Brain microvascular endothelial cell (primary cell): ENCODE measurements at regions not wholly inside any gene's neighbourhood (a gene's known extent, or its start where the extent isn't known, plus 50 kb on each side); places are given as distances from the start of the nearest gene placed in this dataset.

Source experiments
- DNase-seq: peaks from one replicate; pipeline ENCODE4 v3.0.0-alpha.2; 2020
- H3K27ac ChIP-seq: fragments of 250-450 bp; sonication (Bioruptor Pico); 2 replicates; pipeline ENCODE4 v1.5.1; 2020; ENCODE audit warnings: mild to moderate bottlenecking, moderate library complexity
- H3K27me3 ChIP-seq: fragments of 250-450 bp; sonication (Bioruptor Pico); replicated peaks from 2 replicates; pipeline ENCODE4 v1.5.1; 2020; ENCODE audit warnings: mild to moderate bottlenecking
- H3K36me3 ChIP-seq: fragments of 250-450 bp; sonication (Bioruptor Pico); replicated peaks from 2 replicates; pipeline ENCODE4 v1.5.1; 2020; ENCODE audit warnings: mild to moderate bottlenecking
- H3K4me3 ChIP-seq: 2 replicates; pipeline ENCODE4 v1.5.1; 2011; ENCODE audit warnings: low read depth, mild to moderate bottlenecking, control low read depth, low read length, moderate library complexity
- in situ Hi-C: cut with HindIII; loops from 2 replicates; pipeline ENCODE4 v1.10.0; 2017; ENCODE audit warnings: low sequenced_read_pairs, low pct_ligation_motif_present
- TF ChIP-seq, protein P1 (sequence below): IDR thresholded peaks from 2 replicates; pipeline ENCODE4 v1.5.1; 2011; ENCODE audit warnings: low read depth, mild to moderate bottlenecking, moderate library complexity, low read length, control low read depth, inconsistent platforms; ENCODE audit errors: missing control alignments

DNA sequence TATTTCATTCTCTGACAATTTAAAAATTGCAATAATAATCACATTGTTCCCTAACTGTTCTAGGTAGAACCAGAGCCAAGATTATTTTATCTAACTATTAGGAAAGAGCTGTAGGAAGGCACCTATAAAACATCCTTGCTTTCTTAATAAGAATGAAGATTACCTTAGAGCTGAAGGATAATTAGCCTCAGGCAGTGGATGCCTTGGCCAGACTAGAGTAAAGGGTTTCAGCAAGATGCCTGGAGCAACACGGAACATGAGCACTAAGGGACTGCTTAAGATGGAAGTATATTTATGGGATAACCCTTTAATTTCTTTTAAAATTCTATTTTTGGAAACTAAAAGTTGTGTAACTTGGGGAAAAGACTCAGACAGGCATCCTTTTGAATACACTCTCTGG lies 456.6 kb upstream of the RBMS3 start:
- in situ Hi-C loops = no loop called here
- no peaks in the 10 kb centered on the region for H3K27me3 ChIP-seq
- H3K36me3 ChIP-seq = no peaks in the 10 kb centered on the region
- TF ChIP-seq, protein P1, sequence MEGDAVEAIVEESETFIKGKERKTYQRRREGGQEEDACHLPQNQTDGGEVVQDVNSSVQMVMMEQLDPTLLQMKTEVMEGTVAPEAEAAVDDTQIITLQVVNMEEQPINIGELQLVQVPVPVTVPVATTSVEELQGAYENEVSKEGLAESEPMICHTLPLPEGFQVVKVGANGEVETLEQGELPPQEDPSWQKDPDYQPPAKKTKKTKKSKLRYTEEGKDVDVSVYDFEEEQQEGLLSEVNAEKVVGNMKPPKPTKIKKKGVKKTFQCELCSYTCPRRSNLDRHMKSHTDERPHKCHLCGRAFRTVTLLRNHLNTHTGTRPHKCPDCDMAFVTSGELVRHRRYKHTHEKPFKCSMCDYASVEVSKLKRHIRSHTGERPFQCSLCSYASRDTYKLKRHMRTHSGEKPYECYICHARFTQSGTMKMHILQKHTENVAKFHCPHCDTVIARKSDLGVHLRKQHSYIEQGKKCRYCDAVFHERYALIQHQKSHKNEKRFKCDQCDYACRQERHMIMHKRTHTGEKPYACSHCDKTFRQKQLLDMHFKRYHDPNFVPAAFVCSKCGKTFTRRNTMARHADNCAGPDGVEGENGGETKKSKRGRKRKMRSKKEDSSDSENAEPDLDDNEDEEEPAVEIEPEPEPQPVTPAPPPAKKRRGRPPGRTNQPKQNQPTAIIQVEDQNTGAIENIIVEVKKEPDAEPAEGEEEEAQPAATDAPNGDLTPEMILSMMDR = no peak
- no peak overlapping the region for H3K4me3 ChIP-seq
- no peak overlapping the region for H3K27ac ChIP-seq
- DNase-seq = no peak

DNA sequence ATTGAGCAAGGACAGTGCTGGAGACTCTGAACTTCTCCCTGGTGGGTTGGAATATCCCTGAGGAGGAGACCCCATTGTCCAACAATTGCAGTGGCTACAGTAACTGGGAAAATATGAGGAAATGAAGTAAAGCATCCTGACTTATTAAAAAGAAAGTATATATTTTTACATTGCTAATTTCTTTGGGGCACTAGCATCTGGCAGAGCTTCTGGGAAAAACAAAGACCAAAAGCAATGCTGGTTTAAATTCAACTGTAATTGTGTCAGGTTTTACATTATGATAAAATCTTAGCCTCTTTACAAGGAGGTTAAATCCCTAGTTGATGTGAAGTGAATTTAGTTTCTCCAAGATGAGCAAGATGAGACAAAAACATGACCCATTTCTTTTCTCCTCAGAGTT lies 454.0 kb upstream of the RBMS3 start:
- Histone ChIP-seq H3K36me3 (no peaks in the 10 kb centered on the region), H3K4me3 (no peak overlapping the region), H3K27ac (no peak overlapping the region), H3K27me3 (no peaks in the 10 kb centered on the region)
- no peak for DNase-seq
- in situ Hi-C loops = no loop called here
- TF ChIP-seq, protein P1 = no peak

DNA sequence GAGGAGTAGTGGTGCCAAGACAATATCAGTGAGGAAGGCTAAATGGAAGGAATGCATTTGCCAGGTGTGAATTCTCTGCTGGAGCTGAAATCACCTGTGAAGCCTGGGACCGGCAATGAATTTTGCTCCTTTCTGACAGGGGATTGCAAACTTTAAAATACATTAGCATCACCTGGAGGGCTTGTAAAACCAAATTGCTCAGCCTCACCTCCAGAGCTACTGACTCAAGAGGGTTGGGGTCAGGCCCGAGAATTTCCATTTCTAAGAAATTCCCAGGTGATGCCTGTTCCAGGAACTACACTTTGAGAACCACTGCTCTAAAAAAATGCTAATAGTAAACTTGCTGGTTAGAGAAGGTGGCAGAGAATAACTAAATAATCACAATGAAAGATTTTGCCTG lies 445.6 kb upstream of the RBMS3 start:
- in situ Hi-C loops = no loop called here
- TF ChIP-seq, protein P1 = no peak

DNA sequence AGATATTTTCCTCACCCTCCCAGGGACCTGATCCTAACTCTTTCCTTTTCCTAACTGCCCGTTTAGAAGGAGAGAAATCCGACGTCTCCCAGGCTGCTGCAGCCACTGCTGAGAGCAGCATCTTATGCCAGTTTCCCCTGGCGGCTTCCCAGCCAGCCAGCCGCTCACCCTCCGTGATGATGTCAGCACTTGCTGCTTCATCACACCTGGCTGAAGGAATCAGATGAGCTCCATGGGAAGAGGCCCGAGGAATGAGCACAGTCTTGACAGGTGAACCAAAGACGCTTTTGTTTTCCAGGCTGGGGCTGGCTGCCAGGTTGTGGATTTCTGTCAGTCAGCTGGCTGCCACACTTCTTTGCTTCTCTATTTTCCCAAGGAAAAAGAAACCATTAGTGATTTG lies 445.1 kb upstream of the RBMS3 start:
- H3K27me3 ChIP-seq = no peaks in the 10 kb centered on the region
- TF ChIP-seq, protein P1 = no peak
- in situ Hi-C loops = no loop called here
- no peak overlapping the region for H3K4me3 ChIP-seq
- no peaks in the 10 kb centered on the region for H3K36me3 ChIP-seq
- DNase-seq = no peak
- no peak overlapping the region for H3K27ac ChIP-seq

More for the DNA sequence above, 445.6 kb upstream of the RBMS3 start:
- no peak for DNase-seq
- Histone ChIP-seq H3K36me3 (no peaks in the 10 kb centered on the region), H3K27me3 (no peaks in the 10 kb centered on the region), H3K27ac (no peak overlapping the region), H3K4me3 (no peak overlapping the region)

DNA sequence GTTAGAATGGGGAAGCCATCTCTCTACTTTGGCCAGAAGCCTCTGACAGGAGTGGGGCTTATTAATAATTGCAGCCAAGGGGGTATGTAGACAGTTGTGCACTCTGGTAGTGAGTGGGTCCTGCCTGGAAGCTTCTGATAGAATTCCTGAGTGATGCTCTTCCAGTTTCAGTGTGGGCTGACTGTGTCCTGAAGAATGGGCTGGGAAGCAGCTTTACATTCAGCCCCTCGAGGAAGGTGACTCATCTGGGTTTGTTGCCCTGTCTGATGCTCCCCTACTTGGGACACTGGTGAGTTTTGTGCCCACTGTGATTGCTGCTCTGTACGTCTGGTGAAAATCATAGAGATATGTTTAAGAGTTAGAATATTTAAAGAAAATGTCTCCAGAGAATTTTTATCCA lies 444.7 kb upstream of the RBMS3 start:
- TF ChIP-seq, protein P1 = no peak
- no peak for DNase-seq
- no peak overlapping the region for H3K4me3 ChIP-seq

DNA sequence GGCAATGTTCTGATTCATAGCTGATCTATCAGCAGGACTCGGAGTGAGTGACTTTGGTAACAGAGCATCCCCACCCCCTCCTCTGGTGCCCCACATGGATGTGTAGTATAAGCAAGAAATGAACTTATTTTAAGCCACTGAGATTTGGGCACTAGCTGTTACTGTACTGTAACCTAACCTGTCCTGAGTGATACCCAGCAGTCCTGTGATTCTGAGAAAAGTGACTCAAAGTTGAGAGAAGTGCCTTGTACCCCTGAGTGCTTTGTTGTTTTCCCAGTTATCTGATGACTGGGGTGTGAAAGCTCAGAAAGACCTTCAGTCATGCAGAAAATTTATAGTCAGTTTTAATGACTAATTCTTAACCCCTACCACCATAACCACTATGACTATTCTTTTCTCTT lies 439.9 kb upstream of the RBMS3 start:
- in situ Hi-C loops = no loop called here
- no peak for DNase-seq

More for the DNA sequence above, 444.7 kb upstream of the RBMS3 start:
- Histone ChIP-seq H3K36me3 (no peaks in the 10 kb centered on the region), H3K27ac (no peak overlapping the region), H3K27me3 (no peaks in the 10 kb centered on the region)
- in situ Hi-C loops = no loop called here

More for the DNA sequence above, 439.9 kb upstream of the RBMS3 start:
- H3K27me3 ChIP-seq = no peaks in the 10 kb centered on the region
- TF ChIP-seq, protein P1 = no peak
- no peak overlapping the region for H3K4me3 ChIP-seq
- no peak overlapping the region for H3K27ac ChIP-seq
- no peaks in the 10 kb centered on the region for H3K36me3 ChIP-seq
